ENCODE measurements at regions not wholly inside any gene's neighbourhood (a gene's known extent, or its start where the extent isn't known, plus 50 kb on each side); places are given as distances from the start of the nearest gene placed in this dataset.

DNA sequence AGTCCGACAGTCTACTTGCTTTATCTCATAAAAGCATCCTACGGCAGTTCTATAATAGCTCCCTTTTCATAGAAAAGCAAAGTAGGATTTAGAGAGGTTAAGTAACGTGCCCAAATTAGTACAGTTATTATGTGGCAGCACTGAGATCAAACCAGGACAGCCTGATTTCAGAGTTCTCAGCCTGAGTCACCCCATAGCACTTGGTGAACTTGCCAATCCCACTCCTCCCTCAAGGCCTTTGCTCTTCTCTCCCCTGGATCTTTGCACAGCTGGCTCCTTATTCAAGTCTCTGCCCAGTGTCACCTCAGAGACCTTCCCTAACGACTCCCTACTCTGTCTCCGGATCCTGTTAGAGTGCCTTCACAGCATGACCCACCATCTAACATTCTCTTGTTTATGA, 438.0 kb upstream of the NFE2L3 start:
- intact Hi-C loops (cut with micrococcal nuclease; ENCODE audit: unreplicated experiment), result no loop called here
- CTCF ChIA-PET, result no interaction called here

DNA sequence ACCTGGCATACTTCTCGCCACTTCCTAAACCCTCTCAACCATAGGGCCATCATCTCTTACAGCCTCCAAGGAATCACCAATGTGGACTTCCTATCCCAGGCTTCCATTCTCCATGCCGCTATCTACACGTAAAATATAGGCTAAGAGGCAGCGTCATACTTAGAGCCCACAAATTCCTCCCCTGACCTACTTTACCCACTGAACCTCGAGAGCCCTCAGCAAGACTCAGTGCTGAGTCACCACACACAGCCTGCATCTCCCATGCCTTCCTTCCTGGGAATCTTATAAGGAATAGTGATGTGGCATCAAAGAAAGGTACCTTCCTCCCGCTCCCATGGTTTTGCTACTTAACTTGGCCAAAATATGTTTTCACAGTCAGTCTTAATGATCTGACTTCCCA, 435.6 kb upstream of the NFE2L3 start:
- Histone ChIP-seq H3K27me3 (replicated peaks; ENCODE audit: insufficient read depth, low read depth, low read length, poor library complexity) (peaks cover under 1% of the 10 kb centered on the region), H3K4me3 (ENCODE audit: low read depth, low read length, poor library complexity, severe bottlenecking) (no peak overlapping the region), H3K27ac (ENCODE audit: low read depth, low read length, poor library complexity, severe bottlenecking) (no peak overlapping the region), H3K4me1 (ENCODE audit: insufficient read depth, low read length, poor library complexity, severe bottlenecking) (no peaks in the 10 kb centered on the region), H3K9me3 (ENCODE audit: low read depth, low read length, poor library complexity, severe bottlenecking) (no peaks in the 10 kb centered on the region), H3K36me3 (ENCODE audit: insufficient read depth, low read length, poor library complexity, severe bottlenecking) (no peaks in the 10 kb centered on the region)
- DNase-seq (ENCODE audit: low spot score), result no peak
- no peak for TF ChIP-seq EZH2 (IDR thresholded peaks at IDR 0.05; ENCODE audit: borderline replicate concordance, low read depth, low read length, poor library complexity, severe bottlenecking)
- TF ChIP-seq, protein P1, sequence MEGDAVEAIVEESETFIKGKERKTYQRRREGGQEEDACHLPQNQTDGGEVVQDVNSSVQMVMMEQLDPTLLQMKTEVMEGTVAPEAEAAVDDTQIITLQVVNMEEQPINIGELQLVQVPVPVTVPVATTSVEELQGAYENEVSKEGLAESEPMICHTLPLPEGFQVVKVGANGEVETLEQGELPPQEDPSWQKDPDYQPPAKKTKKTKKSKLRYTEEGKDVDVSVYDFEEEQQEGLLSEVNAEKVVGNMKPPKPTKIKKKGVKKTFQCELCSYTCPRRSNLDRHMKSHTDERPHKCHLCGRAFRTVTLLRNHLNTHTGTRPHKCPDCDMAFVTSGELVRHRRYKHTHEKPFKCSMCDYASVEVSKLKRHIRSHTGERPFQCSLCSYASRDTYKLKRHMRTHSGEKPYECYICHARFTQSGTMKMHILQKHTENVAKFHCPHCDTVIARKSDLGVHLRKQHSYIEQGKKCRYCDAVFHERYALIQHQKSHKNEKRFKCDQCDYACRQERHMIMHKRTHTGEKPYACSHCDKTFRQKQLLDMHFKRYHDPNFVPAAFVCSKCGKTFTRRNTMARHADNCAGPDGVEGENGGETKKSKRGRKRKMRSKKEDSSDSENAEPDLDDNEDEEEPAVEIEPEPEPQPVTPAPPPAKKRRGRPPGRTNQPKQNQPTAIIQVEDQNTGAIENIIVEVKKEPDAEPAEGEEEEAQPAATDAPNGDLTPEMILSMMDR (conservative IDR thresholded peaks at IDR 0.05; ENCODE audit: low read depth, low read length), result no peak
- CTCF ChIA-PET, result no interaction called here
- no TSS peak for BruUV-seq (replicated peaks)
- intact Hi-C loops (cut with micrococcal nuclease; ENCODE audit: unreplicated experiment), result no loop called here
- POLR2A ChIA-PET (ENCODE audit: low non-redundant PET), result no interaction called here

More for the DNA sequence above, 438.0 kb upstream of the NFE2L3 start:
- BruUV-seq (replicated peaks), result no TSS peak
- no peaks in the 10 kb centered on the region for H3K4me1 ChIP-seq (ENCODE audit: insufficient read depth, low read length, poor library complexity, severe bottlenecking)
- no peak for TF ChIP-seq EZH2 (IDR thresholded peaks at IDR 0.05; ENCODE audit: borderline replicate concordance, low read depth, low read length, poor library complexity, severe bottlenecking)
- TF ChIP-seq, protein P1 (conservative IDR thresholded peaks at IDR 0.05; ENCODE audit: low read depth, low read length), result no peak
- H3K27me3 ChIP-seq (replicated peaks; ENCODE audit: insufficient read depth, low read depth, low read length, poor library complexity), result peaks cover 7% of the 10 kb centered on the region
- POLR2A ChIA-PET (ENCODE audit: low non-redundant PET), result no interaction called here
- H3K4me3 ChIP-seq (ENCODE audit: low read depth, low read length, poor library complexity, severe bottlenecking), result no peak overlapping the region
- DNase-seq (ENCODE audit: low spot score), result no peak
- H3K9me3 ChIP-seq (ENCODE audit: low read depth, low read length, poor library complexity, severe bottlenecking), result no peaks in the 10 kb centered on the region
- H3K36me3 ChIP-seq (ENCODE audit: insufficient read depth, low read length, poor library complexity, severe bottlenecking), result no peaks in the 10 kb centered on the region
- no peak overlapping the region for H3K27ac ChIP-seq (ENCODE audit: low read depth, low read length, poor library complexity, severe bottlenecking)

DNA sequence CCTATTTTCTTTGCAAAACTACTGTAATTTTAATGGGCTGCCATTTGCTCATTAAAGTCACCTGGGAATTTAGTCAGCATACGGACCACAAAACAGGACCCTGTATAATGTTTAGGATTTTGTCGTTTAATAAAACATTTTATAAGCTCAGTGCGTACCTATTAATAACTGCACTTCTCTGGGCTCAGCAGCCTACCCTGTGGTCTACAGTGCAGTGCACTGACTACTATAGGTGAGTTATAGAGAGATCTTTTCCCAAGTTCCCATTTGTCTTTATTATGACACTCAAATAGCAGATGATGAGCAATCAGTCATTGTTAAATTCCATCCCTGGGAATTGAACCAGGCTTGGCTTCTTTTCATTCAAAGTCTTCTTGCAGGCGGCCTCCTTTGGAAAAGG, 433.4 kb upstream of the NFE2L3 start:
- POLR2A ChIA-PET (ENCODE audit: low non-redundant PET), result no interaction called here

More for the DNA sequence above, 433.4 kb upstream of the NFE2L3 start:
- H3K4me3 ChIP-seq (ENCODE audit: low read depth, low read length, poor library complexity, severe bottlenecking), result no peak overlapping the region
- intact Hi-C loops (cut with micrococcal nuclease; ENCODE audit: unreplicated experiment), result no loop called here
- no peak for DNase-seq (ENCODE audit: low spot score)
- CTCF ChIA-PET, result interaction anchor here (0.5 kb wide), 1 partner anchor 11 kb away, joined by 3 read pairs; no protein-coding TSS in a partner anchor
- H3K27me3 ChIP-seq (replicated peaks; ENCODE audit: insufficient read depth, low read depth, low read length, poor library complexity), result peaks cover 18% of the 10 kb centered on the region
- no peaks in the 10 kb centered on the region for H3K36me3 ChIP-seq (ENCODE audit: insufficient read depth, low read length, poor library complexity, severe bottlenecking)
- no peaks in the 10 kb centered on the region for H3K4me1 ChIP-seq (ENCODE audit: insufficient read depth, low read length, poor library complexity, severe bottlenecking)
- TF ChIP-seq EZH2 (IDR thresholded peaks at IDR 0.05; ENCODE audit: borderline replicate concordance, low read depth, low read length, poor library complexity, severe bottlenecking), result no peak
- TF ChIP-seq, protein P1 (conservative IDR thresholded peaks at IDR 0.05; ENCODE audit: low read depth, low read length), result no peak
- H3K9me3 ChIP-seq (ENCODE audit: low read depth, low read length, poor library complexity, severe bottlenecking), result no peaks in the 10 kb centered on the region
- H3K27ac ChIP-seq (ENCODE audit: low read depth, low read length, poor library complexity, severe bottlenecking), result no peak overlapping the region
- no TSS peak for BruUV-seq (replicated peaks)
